RKO (cell line): ENCODE measurements at regions not wholly inside any gene's neighbourhood (a gene's known extent, or its start where the extent isn't known, plus 50 kb on each side); places are given as distances from the start of the nearest gene placed in this dataset.

Experiments
- DNase-seq: peaks from one replicate; pipeline ENCODE4 v3.0.0-alpha.2; 2016; ENCODE audit warnings: low spot score

DNA sequence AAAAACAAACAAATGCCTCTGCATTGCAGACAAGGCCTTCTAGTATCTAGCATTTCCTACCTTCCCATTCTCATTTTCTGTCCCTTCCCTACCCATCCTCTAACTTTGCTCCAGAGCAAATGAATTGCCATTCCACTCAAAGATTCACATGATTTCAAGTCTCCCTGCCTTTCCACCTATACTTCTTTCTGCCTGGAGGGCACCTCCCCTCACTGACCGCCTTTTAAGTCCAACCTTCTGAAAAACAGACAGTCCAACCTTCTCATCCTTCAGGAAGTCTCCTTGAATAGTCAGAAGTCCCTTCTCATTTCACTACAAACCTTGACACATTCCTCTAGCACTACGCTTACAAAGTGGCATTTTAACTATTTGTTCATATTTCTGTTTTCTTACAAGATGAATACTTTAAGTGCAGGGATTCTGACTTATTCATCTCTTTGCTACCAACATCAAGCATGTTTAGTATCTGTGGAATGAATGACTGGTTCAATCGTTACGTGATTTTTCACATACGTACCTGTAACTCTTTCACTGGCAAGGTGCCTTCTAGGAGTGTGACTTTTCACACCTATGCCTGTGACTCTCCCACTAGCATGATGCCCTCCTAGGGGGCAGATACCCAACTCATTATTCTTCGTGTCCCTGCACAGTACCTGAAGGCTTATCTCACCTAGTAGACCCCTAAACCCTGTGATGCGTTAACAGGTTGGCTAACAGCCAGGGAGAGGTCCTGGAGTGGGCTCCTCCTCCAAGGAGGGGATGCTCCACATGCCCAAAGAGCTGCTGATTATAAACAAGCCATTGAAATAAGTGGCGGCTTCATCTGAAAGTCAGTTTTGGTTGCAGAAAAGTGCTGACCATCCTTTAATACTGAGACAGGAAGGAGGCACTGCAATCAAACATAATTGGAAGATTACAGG lies 356.2 kb downstream of the MYCN start:
- DNase-seq, result no peak

DNA sequence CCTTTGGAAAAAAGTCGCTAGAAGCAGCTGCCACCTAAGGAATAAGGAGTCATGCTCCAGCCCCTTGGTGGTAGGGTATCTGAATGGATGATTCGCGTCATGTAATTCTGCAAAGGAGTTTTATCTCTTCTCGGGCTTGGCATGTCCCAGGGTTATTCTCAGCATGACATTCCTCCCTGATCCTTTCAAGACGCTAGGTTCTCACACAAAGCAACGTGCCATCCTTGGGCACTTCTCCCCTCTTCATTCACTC lies 355.6 kb downstream of the MYCN start:
- DNase-seq, result no peak

DNA sequence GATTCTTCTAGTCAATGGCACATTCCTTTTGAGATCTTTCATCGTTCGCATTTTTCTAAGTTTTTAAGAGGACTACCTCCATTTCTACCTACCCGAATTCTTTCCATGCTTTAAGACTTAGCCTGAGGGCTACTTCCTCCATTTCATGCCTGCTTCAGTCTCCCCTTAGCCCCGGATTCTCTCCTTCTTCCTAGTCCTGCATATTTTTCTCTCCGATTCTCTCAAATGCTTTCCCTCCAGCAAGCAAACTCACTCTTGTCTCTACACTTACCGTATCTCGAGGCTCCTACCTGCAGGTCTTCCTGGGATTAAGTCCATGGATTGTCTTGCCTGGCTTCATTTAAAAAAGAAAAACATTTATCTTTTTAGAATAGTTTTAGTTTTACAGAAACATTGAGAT lies 354.4 kb downstream of the MYCN start:
- no peak for DNase-seq

GRCh38 chr2:16293871-16294270 lies 353.5 kb downstream of the MYCN start:
- no peak for DNase-seq

DNA sequence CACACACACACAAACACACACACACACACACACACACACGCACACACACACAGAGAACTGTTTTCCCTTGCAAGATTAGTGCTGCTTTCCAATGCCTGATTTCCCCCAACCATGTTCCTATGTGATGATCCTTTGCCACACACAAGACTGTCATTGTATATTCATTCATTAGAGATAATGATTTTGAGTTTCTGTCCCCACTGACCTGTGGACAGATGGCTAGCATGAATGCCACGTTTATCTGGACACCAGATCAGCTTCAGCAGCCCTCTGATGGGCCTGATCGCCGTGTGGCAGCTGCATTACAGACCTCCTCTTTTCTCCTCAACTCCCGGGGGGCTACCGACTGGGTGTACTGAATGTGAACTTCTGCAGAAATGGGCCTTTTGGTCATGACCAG lies 353.0 kb downstream of the MYCN start:
- no peak for DNase-seq

DNA sequence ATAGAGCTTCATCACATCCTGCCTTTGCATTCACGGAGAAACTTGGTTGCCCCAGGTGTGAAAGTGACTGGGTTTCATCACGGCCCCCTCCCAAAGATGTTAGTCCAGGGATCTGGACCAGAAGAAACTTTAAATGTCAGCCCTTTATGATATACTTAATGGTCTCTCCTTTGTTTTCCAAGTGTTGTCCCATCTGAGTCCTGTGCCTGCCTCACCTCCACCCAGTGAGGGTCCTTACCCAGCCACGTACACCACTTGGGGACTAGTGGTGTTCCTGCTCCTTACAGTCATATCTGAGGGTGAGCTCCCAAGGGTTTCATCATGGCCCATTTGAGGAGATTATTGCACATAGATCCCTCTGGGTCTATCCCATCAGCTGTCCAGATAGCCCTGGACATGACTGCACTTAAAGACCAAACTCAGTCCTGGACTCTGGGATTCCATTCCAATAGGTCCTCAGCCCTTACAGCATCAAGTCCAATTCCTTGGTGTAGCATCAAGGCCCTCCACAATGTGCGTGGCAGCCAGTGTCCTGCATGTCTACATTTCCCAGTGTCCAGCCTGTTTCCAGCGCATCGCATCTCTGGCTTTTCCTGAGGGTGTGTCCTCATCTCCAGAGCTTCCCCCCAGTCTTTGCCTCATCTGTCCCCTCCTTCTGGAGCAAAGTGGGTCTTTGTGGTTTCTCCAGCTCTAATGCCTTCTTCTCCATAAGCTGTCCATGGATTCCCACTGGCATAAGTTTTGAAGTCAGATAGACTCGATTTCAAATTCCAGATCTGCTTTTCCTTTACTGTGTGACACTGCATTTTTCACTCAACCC lies 351.6 kb downstream of the MYCN start:
- no peak for DNase-seq

- DNase-seq, result no peak
Measured at GRCh38 chr2:16291226-16291625, 350.9 kb downstream of the MYCN start.

DNA sequence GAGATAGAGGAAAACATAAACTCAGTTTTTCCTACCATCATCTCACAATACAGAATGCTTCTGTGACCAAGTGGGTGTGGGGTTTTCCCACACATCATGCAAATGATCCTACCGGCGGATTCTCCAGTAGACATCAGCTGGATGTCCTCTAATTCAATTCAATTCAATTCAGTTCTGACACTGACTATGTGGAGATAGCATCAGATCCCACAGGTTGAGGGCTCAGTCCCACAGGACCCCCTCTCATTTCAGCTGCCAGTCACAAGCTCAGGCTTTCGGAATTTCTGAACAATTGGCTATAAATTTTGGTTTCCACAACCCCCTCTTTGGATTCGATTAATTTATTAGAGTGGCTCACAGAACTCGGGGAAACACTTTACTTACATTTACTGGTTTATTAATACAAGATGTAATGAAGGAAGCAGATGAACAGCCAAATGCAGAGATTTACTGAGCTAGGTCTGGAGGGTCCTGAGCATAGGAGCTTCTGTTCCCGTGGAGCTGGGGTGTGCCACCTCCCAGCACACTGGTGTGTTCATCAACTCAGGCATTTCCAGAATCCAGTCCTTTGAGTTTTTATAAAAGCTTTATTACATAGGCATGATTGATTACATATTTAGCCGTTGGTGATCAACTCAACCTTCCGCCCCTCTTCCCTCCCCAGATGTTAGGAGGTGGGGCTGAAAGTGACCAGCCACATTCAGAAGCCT lies 350.1 kb downstream of the MYCN start:
- DNase-seq, result no peak

DNA sequence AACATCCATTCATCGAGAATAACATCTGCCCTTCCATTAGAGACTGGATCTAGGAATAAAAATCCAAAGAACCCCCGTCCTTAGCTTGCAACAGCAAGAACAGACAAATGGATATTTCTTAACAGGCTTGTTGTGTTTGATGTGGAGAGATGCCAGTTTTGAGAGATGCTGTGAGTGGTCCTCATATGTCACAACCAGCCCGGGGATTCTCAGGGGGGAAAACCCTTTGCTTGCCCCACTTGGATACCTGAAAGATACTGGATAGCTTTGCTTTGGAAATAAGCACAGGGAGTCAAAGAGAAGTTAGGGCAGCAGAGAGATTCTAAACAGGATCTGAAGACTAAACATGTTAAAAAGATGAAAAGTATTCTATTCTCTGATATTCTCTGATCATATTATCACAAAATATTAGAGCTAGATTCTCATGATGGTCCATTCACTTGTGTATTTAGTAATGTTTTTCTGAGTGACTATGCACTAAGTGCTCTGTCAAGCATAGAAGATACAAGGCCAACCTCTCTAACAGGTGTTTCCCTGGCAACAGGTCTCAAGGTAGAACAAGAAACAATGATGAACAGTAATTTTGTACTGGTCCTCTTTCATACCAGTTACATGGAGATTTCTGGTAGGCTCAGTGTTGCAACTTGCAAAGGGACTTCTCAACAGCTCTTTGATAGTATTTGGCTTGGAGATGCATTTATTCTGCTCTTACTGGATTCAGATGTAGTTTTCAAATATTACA lies 348.2 kb downstream of the MYCN start:
- no peak for DNase-seq

GRCh38 chr2:16287831-16288230 lies 347.5 kb downstream of the MYCN start:
- DNase-seq, result no peak

DNA sequence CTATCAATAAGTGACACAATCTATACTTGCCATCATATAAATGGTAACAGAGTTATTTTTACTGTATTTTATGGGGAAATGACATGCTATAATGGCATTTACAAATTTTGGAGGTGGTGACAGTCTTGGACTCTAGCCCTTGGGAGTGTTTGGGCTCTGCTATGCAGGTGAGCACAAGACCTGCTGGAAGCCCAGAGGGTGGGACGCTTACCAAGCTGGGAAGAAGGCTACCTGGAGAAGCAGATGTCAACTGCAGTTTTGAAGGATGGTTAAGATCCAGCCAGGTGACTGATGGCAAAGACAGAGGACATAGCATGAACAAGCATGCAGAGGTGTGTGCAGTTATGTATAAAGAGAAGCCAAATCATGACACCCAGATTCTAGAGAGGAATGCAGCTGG lies 346.9 kb downstream of the MYCN start:
- no peak for DNase-seq

GRCh38 chr2:16285813-16286510 lies 345.6 kb downstream of the MYCN start:
- no peak for DNase-seq

DNA sequence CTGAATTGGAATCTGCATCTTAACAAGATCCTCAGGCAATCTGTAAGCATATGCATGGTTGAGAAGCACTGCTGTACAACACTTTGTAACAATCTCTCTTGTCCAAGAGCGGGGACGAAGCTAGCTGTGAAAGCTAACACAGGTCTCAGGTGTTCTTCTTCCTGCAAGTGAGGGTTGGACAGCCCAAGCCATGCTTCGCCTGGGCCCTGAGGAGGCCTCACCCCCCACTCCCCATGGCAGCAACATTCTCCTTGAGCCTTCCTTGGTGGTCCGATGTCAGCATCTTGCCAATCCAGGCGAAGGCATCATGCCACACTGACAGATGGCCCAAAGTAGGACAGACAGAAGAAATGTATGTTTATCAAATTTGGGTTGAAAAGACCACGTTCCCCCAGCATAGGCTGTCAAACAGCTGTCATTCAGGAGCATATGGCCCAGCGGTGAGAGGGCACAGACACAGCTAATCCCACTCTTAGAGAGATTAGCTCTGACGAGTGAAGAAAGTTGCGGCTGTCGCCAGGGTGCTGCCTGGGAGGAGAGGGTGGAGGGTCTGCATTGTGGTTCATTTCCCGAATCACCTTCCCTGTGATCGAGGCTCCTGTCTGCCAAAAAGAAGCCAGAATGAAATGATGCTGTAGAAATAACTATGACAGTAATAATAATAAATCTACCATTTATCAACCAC lies 344.7 kb downstream of the MYCN start:
- no peak for DNase-seq

GRCh38 chr2:16283071-16283850 lies 342.9 kb downstream of the MYCN start:
- no peak for DNase-seq

DNA sequence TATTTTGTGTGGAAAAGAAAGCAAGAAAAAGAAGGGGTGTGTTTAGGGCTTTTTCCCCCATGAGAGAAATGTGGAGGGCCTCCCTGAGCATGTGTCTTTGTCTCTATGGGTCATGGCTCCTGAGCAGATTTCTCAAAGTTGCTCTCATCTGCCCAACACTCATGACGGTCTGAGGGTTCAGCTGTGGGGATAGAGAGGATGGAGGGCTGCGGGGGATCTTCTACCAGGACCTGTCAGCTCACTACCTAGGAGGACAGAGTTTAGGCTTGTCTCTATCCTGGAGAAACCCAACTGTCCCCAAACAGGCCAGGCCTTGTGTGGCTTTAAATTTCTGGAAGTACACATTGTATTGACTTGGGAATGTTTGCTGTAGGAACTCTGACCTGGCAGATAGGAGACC lies 342.2 kb downstream of the MYCN start:
- DNase-seq, result no peak

DNA sequence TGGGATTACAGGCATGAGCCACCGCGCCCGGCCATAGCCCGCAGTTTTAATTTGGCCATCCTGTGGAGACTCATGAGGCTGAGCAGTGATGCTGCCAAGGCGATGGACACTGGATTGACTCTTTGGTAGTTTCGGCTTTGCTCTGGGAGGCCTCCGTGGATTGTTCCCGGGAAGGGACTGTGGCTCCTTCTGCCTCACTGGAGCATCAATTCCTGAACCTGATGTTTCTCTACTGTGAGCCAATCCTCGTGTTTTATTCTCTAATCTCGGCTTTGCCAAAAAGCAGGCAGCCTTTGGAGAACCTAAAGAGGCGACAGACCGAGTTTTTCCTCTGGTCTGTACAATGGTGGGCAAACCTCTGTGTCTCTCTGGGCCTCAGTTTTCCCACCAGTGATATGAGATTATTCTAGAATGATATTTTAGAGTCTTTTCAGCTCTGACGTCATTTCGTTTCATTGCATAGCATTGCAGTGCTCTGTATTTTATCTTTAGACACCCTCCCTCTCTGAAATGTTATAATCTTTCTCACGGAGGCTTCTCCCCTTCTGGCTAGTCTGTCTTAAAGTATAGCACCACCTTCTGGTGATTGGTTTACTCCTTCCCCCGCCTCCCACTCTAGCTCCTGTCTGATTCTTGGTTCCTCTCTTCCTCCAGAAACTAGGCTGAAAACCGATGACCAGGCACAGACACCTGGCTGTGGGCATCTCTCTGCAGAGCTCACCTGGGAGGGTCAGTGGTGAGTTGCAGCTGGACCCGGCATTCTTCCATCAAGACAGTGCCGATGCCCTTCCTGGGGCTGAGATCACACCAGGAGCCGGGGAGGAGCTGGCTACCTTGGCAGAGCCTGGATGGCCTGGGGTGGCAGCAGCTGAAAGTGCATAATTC lies 341.3 kb downstream of the MYCN start:
- peak; percentile 12 for DNase-seq

- DNase-seq, result no peak
Measured at GRCh38 chr2:16280081-16280480, 339.7 kb downstream of the MYCN start.

- DNase-seq, result no peak
Measured at GRCh38 chr2:16279641-16280040, 339.3 kb downstream of the MYCN start.

GRCh38 chr2:16279201-16279570 lies 338.8 kb downstream of the MYCN start:
- no peak for DNase-seq
